COLO829 (cell line): ENCODE measurements at regions not wholly inside any gene's neighbourhood (a gene's known extent, or its start where the extent isn't known, plus 50 kb on each side); places are given as distances from the start of the nearest gene placed in this dataset.

Source experiments
- DNase-seq: peaks from one replicate; pipeline ENCODE4 v3.0.0; 2012; ENCODE audit warnings: low spot score

DNA sequence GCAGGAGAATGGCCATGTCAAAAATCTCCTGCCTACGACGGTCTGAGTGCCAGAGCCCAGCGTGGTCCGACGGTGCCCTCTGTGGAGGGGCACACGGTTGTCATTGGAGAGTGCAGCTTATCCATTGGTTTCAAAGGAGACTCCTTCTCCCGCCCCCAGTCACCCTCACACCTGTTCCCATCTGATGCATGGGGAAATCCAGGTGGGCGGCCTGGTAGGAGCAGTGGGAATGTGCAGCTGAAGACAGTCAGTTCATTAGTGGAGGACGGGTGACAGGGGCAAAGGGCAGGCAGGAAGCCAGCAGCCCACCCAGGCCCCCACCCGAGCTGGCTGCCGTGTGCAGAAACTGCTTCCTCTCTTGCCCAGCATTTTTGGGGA, 162.3 kb downstream of the IRF8 start:
- no peak for DNase-seq

DNA sequence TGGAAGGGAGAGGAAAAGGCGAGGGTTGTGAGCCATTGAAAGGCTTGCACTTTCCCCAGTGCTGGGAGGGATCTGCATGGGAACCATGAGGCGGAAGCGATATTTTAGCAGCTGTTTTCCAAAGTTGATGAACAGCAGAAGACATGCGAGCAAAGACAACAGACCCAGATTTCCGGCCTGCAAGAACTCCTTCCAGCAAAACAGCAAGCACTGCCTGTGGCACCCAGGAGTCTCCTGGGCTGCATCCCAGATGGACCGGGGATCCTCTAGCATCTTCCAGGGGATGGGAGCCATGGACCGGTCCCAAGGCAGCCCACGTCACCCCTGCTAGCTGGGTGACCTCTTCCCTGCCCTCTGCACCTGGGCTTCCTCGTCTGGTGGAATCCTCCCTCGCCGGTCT, 162.8 kb downstream of the IRF8 start:
- no peak for DNase-seq

- DNase-seq = no peak
These were observed 163.5 kb downstream of the IRF8 start for GRCh38 chr16:86062271-86062965.

DNA sequence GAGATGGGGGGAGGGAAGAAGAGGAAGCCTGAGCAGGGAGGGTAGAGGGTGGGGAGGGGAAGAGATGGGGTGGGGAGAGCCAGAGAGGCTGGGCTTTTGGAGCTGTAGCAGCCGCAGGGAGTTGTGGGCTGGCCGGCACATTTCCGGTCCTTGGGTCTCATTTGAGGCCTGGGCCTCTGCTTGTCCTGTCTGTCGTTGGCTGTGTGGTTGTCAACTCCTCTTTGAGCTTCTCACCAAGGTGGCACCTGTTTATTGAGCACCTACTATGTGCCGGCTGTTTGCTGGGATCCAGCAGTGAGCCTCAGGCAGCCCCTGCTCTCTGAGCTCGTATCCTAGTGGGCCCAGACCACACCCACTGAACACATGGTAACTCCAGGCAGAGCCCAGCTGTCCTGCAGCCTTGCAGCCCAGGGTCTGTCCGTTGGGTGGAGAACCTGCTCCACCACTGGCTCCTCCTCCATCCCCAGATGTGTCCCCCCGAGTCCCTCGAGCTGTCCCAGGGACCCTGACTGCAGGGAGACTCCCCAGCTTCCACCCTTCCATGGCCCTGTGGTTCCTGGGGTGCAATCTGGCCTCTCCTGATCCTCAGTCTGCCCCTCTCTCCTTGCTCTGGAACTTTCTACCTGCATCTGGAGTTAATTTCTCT, 164.9 kb downstream of the IRF8 start:
- DNase-seq = no peak

- DNase-seq = no peak
These were observed 165.7 kb downstream of the IRF8 start for GRCh38 chr16:86064431-86065250.

GRCh38 chr16:86065711-86066110, 166.7 kb downstream of the IRF8 start:
- DNase-seq = no peak

DNA sequence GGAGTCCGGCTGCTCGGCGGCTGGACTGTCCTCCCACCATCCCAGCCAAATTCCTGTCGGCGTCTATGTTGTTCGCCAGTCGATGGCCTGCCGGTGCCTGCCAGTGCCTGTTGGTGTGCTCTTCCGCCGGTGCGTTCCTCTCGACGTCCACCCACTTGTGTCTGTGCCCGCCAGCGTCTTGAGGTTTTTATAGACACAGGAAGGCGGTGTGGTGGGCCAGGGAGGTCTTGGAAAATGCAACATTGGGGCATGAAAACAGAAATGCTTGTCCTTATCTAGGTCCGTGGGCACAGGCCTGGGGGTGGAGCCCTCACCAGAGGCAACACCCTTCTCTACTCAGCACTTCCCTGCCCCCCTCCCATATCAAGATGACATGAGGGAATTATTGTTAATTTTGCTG, 167.8 kb downstream of the IRF8 start:
- DNase-seq = no peak

GRCh38 chr16:86067516-86067915, 168.6 kb downstream of the IRF8 start:
- no peak for DNase-seq

GRCh38 chr16:86067936-86068335, 169.0 kb downstream of the IRF8 start:
- no peak for DNase-seq

GRCh38 chr16:86068722-86069121, 169.8 kb downstream of the IRF8 start:
- no peak for DNase-seq

- DNase-seq = no peak
These were observed 170.9 kb downstream of the IRF8 start for GRCh38 chr16:86069736-86070298.

- no peak for DNase-seq
These were observed 171.5 kb downstream of the IRF8 start for GRCh38 chr16:86070484-86070883.

DNA sequence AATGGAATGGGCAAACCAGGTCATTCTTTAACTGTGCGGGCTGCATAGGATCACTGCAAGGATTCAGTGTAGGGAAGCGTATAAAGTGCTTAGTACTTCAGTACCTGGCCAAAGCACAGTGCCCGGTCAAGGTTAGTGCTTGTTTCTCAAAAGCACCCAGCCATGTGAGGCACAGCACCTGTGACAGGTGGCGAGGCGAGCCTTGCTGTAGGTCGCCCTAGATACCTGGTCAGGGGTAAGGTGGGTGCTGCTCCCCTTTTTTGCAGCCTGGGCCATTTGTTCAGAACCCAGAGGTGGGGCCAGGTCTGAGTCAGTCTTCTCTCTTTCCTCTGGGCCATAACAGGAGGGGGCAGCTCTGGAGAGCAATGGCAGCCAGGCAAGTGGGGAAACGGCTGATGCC, 172.0 kb downstream of the IRF8 start:
- DNase-seq = no peak

DNA sequence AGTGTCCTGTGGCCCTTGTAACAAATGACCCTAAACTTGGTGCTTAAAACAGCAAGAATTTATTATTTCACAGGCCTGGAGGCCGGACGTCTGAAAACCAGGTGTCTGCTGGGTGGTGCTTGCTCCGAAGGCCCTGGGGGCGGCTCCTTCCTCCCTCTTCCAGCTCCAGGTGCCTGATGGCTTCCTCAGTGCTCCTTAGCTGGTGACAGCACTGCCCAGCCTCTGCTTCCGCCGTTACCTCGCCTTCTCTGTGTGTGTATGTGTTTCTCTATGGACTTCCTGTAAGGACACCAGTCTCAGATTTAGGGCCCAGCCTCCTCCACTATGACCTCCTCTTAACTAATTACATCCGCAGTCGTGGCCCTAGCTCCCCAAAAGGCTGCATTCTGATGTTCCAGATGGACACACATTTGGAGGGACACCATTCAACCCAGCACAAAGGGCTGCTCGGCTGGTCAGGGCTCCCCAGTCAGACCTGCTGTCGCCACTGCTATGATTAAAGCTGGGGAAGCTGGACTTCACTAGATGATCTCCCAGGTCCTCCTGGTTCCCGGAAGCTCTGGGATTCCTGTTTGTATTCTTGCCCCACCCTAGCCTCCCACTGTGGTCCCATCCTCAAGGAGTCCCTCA, 172.8 kb downstream of the IRF8 start:
- no peak for DNase-seq

DNA sequence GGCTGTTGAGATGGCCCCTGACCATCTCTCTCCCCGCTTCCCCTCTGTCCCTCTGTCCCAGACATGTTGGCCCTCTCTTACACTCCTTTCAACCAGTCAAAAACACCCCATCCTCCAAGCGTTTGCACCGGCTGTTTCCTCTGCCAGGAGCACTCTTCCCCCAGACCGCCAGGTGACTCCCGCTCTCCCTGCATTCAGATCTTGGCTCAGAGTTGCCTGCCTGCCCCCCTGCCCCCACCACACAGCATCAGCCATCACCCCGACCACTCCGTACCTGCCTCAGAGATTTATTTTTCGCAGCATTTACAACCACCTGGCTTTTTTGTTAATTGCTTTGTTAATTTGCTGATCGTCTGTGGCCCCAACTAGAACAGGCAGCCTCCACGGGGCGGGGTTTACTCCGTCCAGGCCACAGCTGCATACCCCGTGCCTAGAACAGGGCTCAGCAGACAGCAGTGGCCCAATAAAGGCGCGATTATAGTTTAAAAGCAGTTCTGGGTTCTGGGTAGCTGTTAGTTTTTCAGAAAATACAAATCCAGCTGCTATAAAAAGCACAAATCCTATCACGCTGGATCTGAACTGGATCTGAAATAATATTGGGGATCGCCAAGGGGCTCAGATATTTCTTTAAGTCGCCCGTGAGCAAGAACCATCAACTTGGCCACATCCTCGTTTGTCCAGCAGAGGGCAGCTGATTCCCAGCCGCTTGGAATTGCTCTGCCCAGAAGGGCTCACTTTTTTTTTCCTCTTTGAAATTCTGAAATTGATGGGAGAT, 173.6 kb downstream of the IRF8 start:
- DNase-seq = peak; percentile 47

- no peak for DNase-seq
These were observed 174.2 kb downstream of the IRF8 start for GRCh38 chr16:86073103-86073625.

- DNase-seq = no peak
These were observed 175.0 kb downstream of the IRF8 start for GRCh38 chr16:86073763-86074493.

DNA sequence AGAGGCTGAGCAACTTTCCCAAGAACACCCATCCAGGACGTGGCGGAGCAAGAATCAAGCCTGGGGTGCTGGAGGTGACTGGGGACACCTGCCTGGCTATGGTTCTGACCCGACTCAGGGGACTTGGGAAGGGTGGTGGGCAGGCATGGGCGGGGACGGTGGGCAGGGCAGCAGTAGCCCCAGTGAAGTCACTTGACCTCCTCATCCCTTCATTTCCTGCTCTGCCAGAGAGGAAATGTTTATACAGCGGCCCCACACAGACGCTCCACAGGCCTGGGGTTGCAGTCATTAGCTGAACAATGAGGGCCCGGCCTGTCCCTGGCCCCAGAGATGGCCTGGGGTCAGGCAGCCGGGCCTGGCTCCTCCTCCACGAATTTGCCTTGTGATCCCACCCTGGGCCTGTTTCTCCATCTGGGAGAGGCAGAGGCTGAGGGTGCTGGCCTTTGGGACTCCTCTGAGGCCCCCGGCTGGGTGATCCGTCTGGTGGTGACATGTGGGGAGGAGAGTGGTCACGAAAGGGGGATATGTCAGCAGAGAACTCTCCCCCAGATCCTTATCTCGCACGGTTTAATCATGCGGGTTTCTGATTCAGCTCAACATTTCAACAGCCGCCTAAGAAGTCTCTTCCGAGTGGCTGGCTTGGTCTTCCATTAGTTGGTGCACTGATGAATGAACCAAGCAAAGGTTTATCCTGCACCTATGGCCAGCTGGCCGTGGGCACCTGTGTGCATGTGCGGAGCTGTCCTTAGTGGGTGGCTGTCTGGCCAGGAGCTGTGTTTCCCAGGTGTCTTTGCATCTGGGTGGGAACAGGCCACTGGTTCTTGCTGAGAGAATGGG, 175.9 kb downstream of the IRF8 start:
- DNase-seq = no peak

- no peak for DNase-seq
These were observed 176.5 kb downstream of the IRF8 start for GRCh38 chr16:86075488-86075785.
